OCI-LY1 (cell line): ENCODE measurements at regions not wholly inside any gene's neighbourhood (a gene's known extent, or its start where the extent isn't known, plus 50 kb on each side); places are given as distances from the start of the nearest gene placed in this dataset.

ENCODE experiments used
- CTCF ChIP-seq: fragments of 200-600 bp; sonication (generic), shearing (Covaris generic); IDR thresholded peaks from 2 replicates; pipeline ENCODE4 v1.5.1; 2017; ENCODE audit warnings: mild to moderate bottlenecking, antibody characterized with exemption, low read length, moderate library complexity, mixed read lengths
- EZH2 ChIP-seq: fragments of 200-600 bp; sonication (generic), shearing (Covaris generic); IDR thresholded peaks from 2 replicates; pipeline ENCODE4 v1.8.0; 2017; ENCODE audit warnings: borderline replicate concordance, mixed run types, mild to moderate bottlenecking, antibody characterized with exemption, low read length, moderate library complexity, mixed read lengths

- TF ChIP-seq CTCF (no peak), EZH2 (no peak)
Measured at GRCh38 chr16:7964744-7965143, 625.6 kb downstream of the TMEM114 start.
